ENCODE measurements at regions not wholly inside any gene's neighbourhood (a gene's known extent, or its start where the extent isn't known, plus 50 kb on each side); places are given as distances from the start of the nearest gene placed in this dataset.

GRCh38 chr15:39344662-39345141 lies 236.2 kb upstream of the THBS1 start (continued):
- TF ChIP-seq ZBTB25 (CRISPR knock-in tag; IDR thresholded peaks at IDR 0.05) (0 out of 2 replicates have a peak, but pooled peaks have one; percentile 43), ATF4 (CRISPR knock-in tag; IDR thresholded peaks at IDR 0.05) (peak in 1 of 2 experiments; percentile 50; a peak in 2 of 4 replicates), TBX3 (IDR thresholded peaks at IDR 0.05; ENCODE audit: borderline replicate concordance) (peak; percentile 59; the same call in 1 of the 2 replicates), ZNF615 (CRISPR knock-in tag; IDR thresholded peaks at IDR 0.05; ENCODE audit: borderline replicate concordance) (no peak), NFYC (CRISPR knock-in tag; IDR thresholded peaks at IDR 0.05) (no peak), KIAA2018 (CRISPR knock-in tag; IDR thresholded peaks at IDR 0.05; ENCODE audit: borderline replicate concordance) (no peak), KLF6 (CRISPR knock-in tag; IDR thresholded peaks at IDR 0.05) (no peak), AHDC1 (CRISPR knock-in tag; IDR thresholded peaks at IDR 0.05; ENCODE audit: borderline replicate concordance) (peak; percentile 38; the same call in 1 of the 2 replicates), NFIC (IDR thresholded peaks at IDR 0.05; ENCODE audit: low read length) (peak; percentile 33; the same call in 1 of the 2 replicates), ISL2 (CRISPR knock-in tag; IDR thresholded peaks at IDR 0.05) (peak; percentile 63), LCORL (IDR thresholded peaks at IDR 0.05) (peak; percentile 57; the same call in 1 of the 2 replicates), LCORL (CRISPR knock-in tag; IDR thresholded peaks at IDR 0.05) (0 out of 2 replicates have a peak, but pooled peaks have one; percentile 22), POLR2A (IDR thresholded peaks at IDR 0.05; ENCODE audit: insufficient read depth in 1 of 2, low read depth in 2 of 2, low read length in 2 of 2) (no peak), ETV5 (CRISPR knock-in tag; IDR thresholded peaks at IDR 0.05; ENCODE audit: borderline replicate concordance) (peak; percentile 19; the same call in 1 of the 2 replicates)
